ENCODE measurements at regions not wholly inside any gene's neighbourhood (a gene's known extent, or its start where the extent isn't known, plus 50 kb on each side); places are given as distances from the start of the nearest gene placed in this dataset.

- H3K27ac Mint-ChIP-seq (ENCODE audit: unreplicated experiment) = no peak overlapping the region
- intact Hi-C loops (cut with micrococcal nuclease; ENCODE audit: unreplicated experiment) = no loop called here
- peaks cover 8% of the 10 kb centered on the region for H3K36me3 Mint-ChIP-seq (ENCODE audit: insufficient read depth, unreplicated experiment)
- H3K4me1 Mint-ChIP-seq (ENCODE audit: low read depth, unreplicated experiment) = no peaks in the 10 kb centered on the region
- BruUV-seq (replicated peaks) = no TSS peak
- DNase-seq = no peak
- no peaks in the 10 kb centered on the region for H3K27me3 Mint-ChIP-seq (ENCODE audit: unreplicated experiment)
- H3K9me3 Mint-ChIP-seq (ENCODE audit: low read depth, unreplicated experiment) = no peaks in the 10 kb centered on the region
- CTCF ChIA-PET = interaction anchor here (0.5 kb wide), 1 partner anchor 74 kb away, joined by 3 read pairs; no protein-coding TSS in a partner anchor
- TF ChIP-seq, protein P1, sequence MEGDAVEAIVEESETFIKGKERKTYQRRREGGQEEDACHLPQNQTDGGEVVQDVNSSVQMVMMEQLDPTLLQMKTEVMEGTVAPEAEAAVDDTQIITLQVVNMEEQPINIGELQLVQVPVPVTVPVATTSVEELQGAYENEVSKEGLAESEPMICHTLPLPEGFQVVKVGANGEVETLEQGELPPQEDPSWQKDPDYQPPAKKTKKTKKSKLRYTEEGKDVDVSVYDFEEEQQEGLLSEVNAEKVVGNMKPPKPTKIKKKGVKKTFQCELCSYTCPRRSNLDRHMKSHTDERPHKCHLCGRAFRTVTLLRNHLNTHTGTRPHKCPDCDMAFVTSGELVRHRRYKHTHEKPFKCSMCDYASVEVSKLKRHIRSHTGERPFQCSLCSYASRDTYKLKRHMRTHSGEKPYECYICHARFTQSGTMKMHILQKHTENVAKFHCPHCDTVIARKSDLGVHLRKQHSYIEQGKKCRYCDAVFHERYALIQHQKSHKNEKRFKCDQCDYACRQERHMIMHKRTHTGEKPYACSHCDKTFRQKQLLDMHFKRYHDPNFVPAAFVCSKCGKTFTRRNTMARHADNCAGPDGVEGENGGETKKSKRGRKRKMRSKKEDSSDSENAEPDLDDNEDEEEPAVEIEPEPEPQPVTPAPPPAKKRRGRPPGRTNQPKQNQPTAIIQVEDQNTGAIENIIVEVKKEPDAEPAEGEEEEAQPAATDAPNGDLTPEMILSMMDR (IDR thresholded peaks at IDR 0.05; ENCODE audit: unreplicated experiment) = no peak
- H3K4me3 Mint-ChIP-seq (ENCODE audit: low read depth, unreplicated experiment) = no peak overlapping the region
Observed at GRCh38 chr3:152197451-152197850, 71.3 kb upstream of the MBNL1 start.

DNA sequence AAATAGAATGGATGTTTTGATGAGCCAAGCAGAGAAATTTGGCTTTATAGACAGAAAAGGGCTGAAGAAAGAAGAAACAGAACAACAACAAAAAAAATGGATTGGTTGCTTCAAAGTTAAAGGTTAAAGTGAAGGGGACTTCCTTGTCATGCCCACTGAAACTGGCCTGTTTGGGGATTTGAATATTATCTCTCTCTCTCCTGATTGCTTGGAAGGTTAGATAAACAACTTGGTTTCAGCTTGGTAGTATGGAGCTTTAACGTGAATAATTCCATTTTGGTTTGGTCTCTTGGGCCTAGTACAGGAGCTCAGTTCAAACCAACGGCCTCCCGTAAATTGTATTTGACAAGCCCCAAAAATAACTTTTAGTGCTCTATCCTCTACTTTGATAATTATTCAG lies 70.8 kb upstream of the MBNL1 start:
- no peak overlapping the region for H3K27ac Mint-ChIP-seq (ENCODE audit: unreplicated experiment)
- CTCF ChIA-PET = no interaction called here
- intact Hi-C loops (cut with micrococcal nuclease; ENCODE audit: unreplicated experiment) = no loop called here
- peaks cover 8% of the 10 kb centered on the region for H3K36me3 Mint-ChIP-seq (ENCODE audit: insufficient read depth, unreplicated experiment)
- no peaks in the 10 kb centered on the region for H3K27me3 Mint-ChIP-seq (ENCODE audit: unreplicated experiment)
- H3K9me3 Mint-ChIP-seq (ENCODE audit: low read depth, unreplicated experiment) = no peaks in the 10 kb centered on the region
- TF ChIP-seq, protein P1 (IDR thresholded peaks at IDR 0.05; ENCODE audit: unreplicated experiment) = no peak
- H3K4me3 Mint-ChIP-seq (ENCODE audit: low read depth, unreplicated experiment) = no peak overlapping the region
- no TSS peak for BruUV-seq (replicated peaks)
- DNase-seq = no peak
- peaks cover 4% of the 10 kb centered on the region for H3K4me1 Mint-ChIP-seq (ENCODE audit: low read depth, unreplicated experiment)

DNA sequence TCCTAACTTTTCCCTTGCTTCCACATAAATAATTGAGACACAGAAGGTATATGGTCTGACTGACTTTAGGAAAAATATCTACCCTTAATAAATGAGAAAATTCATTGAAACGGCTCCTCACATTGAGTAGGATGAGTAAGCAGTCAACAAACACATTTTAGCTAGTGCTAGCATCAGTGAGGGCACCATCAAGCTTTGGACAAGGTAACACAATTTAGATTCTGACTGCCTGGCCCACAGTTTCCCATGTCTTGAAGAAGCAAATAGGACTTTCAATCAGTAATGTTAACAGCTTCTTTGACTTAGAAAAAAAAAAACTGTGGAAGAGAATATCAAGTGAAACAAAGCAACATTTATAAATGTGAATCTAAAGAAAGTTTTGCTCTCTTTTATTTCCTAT lies 70.1 kb upstream of the MBNL1 start:
- CTCF ChIA-PET = interaction anchor here (0.8 kb wide), 1 partner anchor 239 kb away, joined by 4 read pairs; no protein-coding TSS in a partner anchor
- H3K27ac Mint-ChIP-seq (ENCODE audit: unreplicated experiment) = no peak overlapping the region
- no peak overlapping the region for H3K4me3 Mint-ChIP-seq (ENCODE audit: low read depth, unreplicated experiment)
- H3K36me3 Mint-ChIP-seq (ENCODE audit: insufficient read depth, unreplicated experiment) = peaks cover 6% of the 10 kb centered on the region
- no TSS peak for BruUV-seq (replicated peaks)
- no peak for DNase-seq
- intact Hi-C loops (cut with micrococcal nuclease; ENCODE audit: unreplicated experiment) = no loop called here
- H3K9me3 Mint-ChIP-seq (ENCODE audit: low read depth, unreplicated experiment) = no peaks in the 10 kb centered on the region
- peaks cover 11% of the 10 kb centered on the region for H3K4me1 Mint-ChIP-seq (ENCODE audit: low read depth, unreplicated experiment)
- TF ChIP-seq, protein P1 (IDR thresholded peaks at IDR 0.05; ENCODE audit: unreplicated experiment) = no peak
- no peaks in the 10 kb centered on the region for H3K27me3 Mint-ChIP-seq (ENCODE audit: unreplicated experiment)

DNA sequence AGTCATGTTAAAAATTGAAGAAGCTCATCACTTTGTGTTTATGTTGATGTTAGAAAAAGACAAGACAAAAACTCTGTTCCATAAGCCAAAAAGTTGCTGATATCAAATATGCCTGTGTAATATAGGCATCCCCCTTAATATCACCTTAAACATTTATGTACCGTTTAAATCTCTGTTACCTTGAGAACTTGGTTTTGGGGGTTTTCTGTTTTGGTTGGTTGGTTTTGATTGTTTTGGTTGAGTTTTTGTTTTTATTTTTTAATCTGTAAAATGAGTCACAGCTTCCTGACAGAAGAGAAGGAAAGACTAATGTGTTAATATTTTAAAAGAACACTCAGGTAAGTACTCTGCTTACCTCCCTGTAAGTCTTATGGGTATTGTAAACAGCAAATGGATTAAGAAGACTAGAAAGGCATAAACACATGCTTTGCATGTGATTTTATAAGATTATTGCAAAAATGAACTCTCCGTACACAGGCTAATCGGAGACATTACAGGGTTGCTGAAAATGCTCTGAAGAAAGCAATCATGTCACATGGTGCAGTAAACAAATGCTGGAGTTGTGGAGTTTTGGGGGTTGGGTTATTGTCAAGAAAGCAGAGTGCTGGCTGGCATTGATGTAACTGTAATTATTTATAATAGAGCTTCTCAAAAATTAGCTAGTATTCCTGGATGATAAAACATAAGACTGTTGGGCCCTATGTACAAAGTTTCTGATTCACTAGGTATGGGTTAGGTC lies 69.5 kb upstream of the MBNL1 start:
- DNase-seq = no peak
- intact Hi-C loops (cut with micrococcal nuclease; ENCODE audit: unreplicated experiment) = no loop called here
- Mint-ChIP-seq H3K4me1 (ENCODE audit: low read depth, unreplicated experiment) (peaks cover 12% of the 10 kb centered on the region), H3K9me3 (ENCODE audit: low read depth, unreplicated experiment) (no peaks in the 10 kb centered on the region), H3K27ac (ENCODE audit: unreplicated experiment) (no peak overlapping the region), H3K36me3 (ENCODE audit: insufficient read depth, unreplicated experiment) (peaks cover under 1% of the 10 kb centered on the region), H3K27me3 (ENCODE audit: unreplicated experiment) (no peaks in the 10 kb centered on the region), H3K4me3 (ENCODE audit: low read depth, unreplicated experiment) (no peak overlapping the region)
- CTCF ChIA-PET = interaction anchor here (0.8 kb wide), 1 partner anchor 238 kb away, joined by 4 read pairs; no protein-coding TSS in a partner anchor
- TF ChIP-seq, protein P1 (IDR thresholded peaks at IDR 0.05; ENCODE audit: unreplicated experiment) = no peak
- no TSS peak for BruUV-seq (replicated peaks)
